Trophoblast cell (in vitro differentiated cells and primary cell): ENCODE measurements at regions not wholly inside any gene's neighbourhood (a gene's known extent, or its start where the extent isn't known, plus 50 kb on each side); places are given as distances from the start of the nearest gene placed in this dataset.

ENCODE experiments used
- DNase-seq, 2 donors: peaks; one replicate each; pipeline ENCODE4 v3.0.0-alpha.2; 2016
- H2AFZ ChIP-seq: 2 replicates; pipeline ENCODE4 v1.6.1; 2013; ENCODE audit warnings: low read length, moderate library complexity, mild to moderate bottlenecking; ENCODE audit not compliant: insufficient read depth, poor library complexity
- H2AK5ac ChIP-seq: 2 replicates; pipeline ENCODE4 v1.6.1; 2013; ENCODE audit warnings: mild to moderate bottlenecking, low read length
- H2BK120ac ChIP-seq: 2 replicates; pipeline ENCODE4 v1.6.1; 2013; ENCODE audit warnings: low read length, mild to moderate bottlenecking, moderate library complexity; ENCODE audit not compliant: insufficient read depth, poor library complexity
- H2BK12ac ChIP-seq: 2 replicates; pipeline ENCODE4 v1.6.1; 2013; ENCODE audit warnings: mild to moderate bottlenecking, low read length, moderate library complexity
- H2BK5ac ChIP-seq: 2 replicates; pipeline ENCODE4 v1.6.1; 2013; ENCODE audit warnings: low read length, low read depth, moderate library complexity, mild to moderate bottlenecking; ENCODE audit not compliant: poor library complexity
- H3K14ac ChIP-seq: 2 replicates; pipeline ENCODE4 v1.6.1; 2013; ENCODE audit warnings: mild to moderate bottlenecking, low read length
- H3K18ac ChIP-seq: 2 replicates; pipeline ENCODE4 v1.6.1; 2013; ENCODE audit warnings: mild to moderate bottlenecking, low read length
- H3K23ac ChIP-seq: 2 replicates; pipeline ENCODE4 v1.6.1; 2013; ENCODE audit warnings: low read length
- H3K27ac ChIP-seq: 2 replicates; pipeline ENCODE4 v1.5.1; 2013; ENCODE audit warnings: low read depth, mild to moderate bottlenecking, inconsistent platforms, low read length, moderate library complexity
- H3K27me3 ChIP-seq: 2 replicates; pipeline ENCODE4 v1.6.1; 2013; ENCODE audit warnings: inconsistent platforms, mild to moderate bottlenecking, low read length, moderate library complexity; ENCODE audit not compliant: insufficient read depth
- H3K36me3 ChIP-seq, 2 experiments: 1 replicate in 1 of 2; 2 replicates in 1 of 2; pipeline ENCODE4 v1.6.1; 2013; ENCODE audit warnings: low read length in 2 of 2, mild to moderate bottlenecking in 2 of 2, moderate library complexity in 1 of 2; ENCODE audit not compliant: insufficient read depth in 2 of 2, control insufficient read depth in 1 of 2
- H3K4ac ChIP-seq: 2 replicates; pipeline ENCODE4 v1.6.1; 2013; ENCODE audit warnings: low read depth, mild to moderate bottlenecking, low read length, moderate library complexity
- H3K4me1 ChIP-seq, 2 experiments: 1 replicate in 1 of 2; 2 replicates in 1 of 2; pipeline ENCODE4 v1.6.1; 2013; ENCODE audit warnings: low read length in 2 of 2, mild to moderate bottlenecking in 2 of 2, moderate library complexity in 1 of 2; ENCODE audit not compliant: insufficient read depth in 2 of 2, control insufficient read depth in 1 of 2
- H3K4me2 ChIP-seq: 2 replicates; pipeline ENCODE4 v1.6.1; 2013; ENCODE audit warnings: inconsistent platforms, mild to moderate bottlenecking, low read length, moderate library complexity
- H3K4me3 ChIP-seq: 2 replicates; pipeline ENCODE4 v1.5.1; 2013; ENCODE audit warnings: mild to moderate bottlenecking, low read depth, low read length, inconsistent platforms
- H3K79me1 ChIP-seq: one replicate; pipeline ENCODE4 v1.6.1; 2013; ENCODE audit warnings: low read length
- H3K79me2 ChIP-seq: 2 replicates; pipeline ENCODE4 v1.6.1; 2013; ENCODE audit warnings: low read length, mild to moderate bottlenecking; ENCODE audit not compliant: control insufficient read depth, insufficient read depth, poor library complexity
- H3K9ac ChIP-seq: 2 replicates; pipeline ENCODE4 v1.6.1; 2013; ENCODE audit warnings: mild to moderate bottlenecking, low read length
- H3K9me3 ChIP-seq: 2 replicates; pipeline ENCODE4 v1.6.1; 2013; ENCODE audit warnings: low read depth, mild to moderate bottlenecking, control low read depth, inconsistent platforms, low read length; ENCODE audit not compliant: insufficient read depth
- H4K12ac ChIP-seq: 2 replicates; pipeline ENCODE4 v1.6.1; 2013; ENCODE audit warnings: low read depth, mild to moderate bottlenecking, low read length, moderate library complexity
- H4K8ac ChIP-seq: 2 replicates; pipeline ENCODE4 v1.6.1; 2013; ENCODE audit warnings: low read depth, mild to moderate bottlenecking, low read length, moderate library complexity
- H4K91ac ChIP-seq: one replicate; pipeline ENCODE4 v1.6.1; 2013; ENCODE audit warnings: low read depth, mild to moderate bottlenecking, low read length, moderate library complexity
- WGBS: extraction: QIAGEN DNeasy Blood & Tissue Kit; methylation state at CpG from one replicate; pipeline ENCODE4 v1.1.7; 2013; ENCODE audit warnings: missing lambda C conversion rate; ENCODE audit not compliant: insufficient read length, insufficient coverage; ENCODE audit errors: extremely low coverage; 5-methylcytosine and 5-hydroxymethylcytosine counted together

- Histone ChIP-seq H4K91ac (no peak overlapping the region), H3K4me3 (no peak overlapping the region)
- no CpG with 5 or more reads among the region's 2 CpGs for WGBS
Measured at GRCh38 chr6:141664744-141665143, 468.0 kb upstream of the GJE1 start.

GRCh38 chr6:141659582-141659981 is 473.1 kb upstream of the GJE1 start:
- no peak overlapping the region for H3K9ac ChIP-seq
- no peak overlapping the region for H3K4me2 ChIP-seq
- no peak overlapping the region for H3K14ac ChIP-seq
- H2AK5ac ChIP-seq: no peak overlapping the region
- no peaks in the 10 kb centered on the region for H3K36me3 ChIP-seq
- no peak overlapping the region for H3K23ac ChIP-seq
- H3K4me1 ChIP-seq: no peaks in the 10 kb centered on the region
- H3K27ac ChIP-seq: no peak overlapping the region
- WGBS: no CpG with 5 or more reads among the region's 3 CpGs
- H3K4ac ChIP-seq: no peak overlapping the region
- no peak overlapping the region for H4K91ac ChIP-seq
- no peak for DNase-seq
- no peak overlapping the region for H4K12ac ChIP-seq
- no peaks in the 10 kb centered on the region for H3K27me3 ChIP-seq
- no peaks in the 10 kb centered on the region for H3K79me2 ChIP-seq
- no peaks in the 10 kb centered on the region for H3K9me3 ChIP-seq
- H3K4me3 ChIP-seq: no peak overlapping the region
- H3K79me1 ChIP-seq: no peaks in the 10 kb centered on the region
- no peak overlapping the region for H2BK5ac ChIP-seq
- H2AFZ ChIP-seq: no peak overlapping the region
- H4K8ac ChIP-seq: no peak overlapping the region
- no peak overlapping the region for H2BK120ac ChIP-seq
- H2BK12ac ChIP-seq: no peak overlapping the region
- H3K18ac ChIP-seq: no peak overlapping the region

More at GRCh38 chr6:141664744-141665143, 468.0 kb upstream of the GJE1 start:
- H2AFZ ChIP-seq: no peak overlapping the region
- no peak for DNase-seq
- no peaks in the 10 kb centered on the region for H3K36me3 ChIP-seq
- peaks cover 10 to 11% of the 10 kb centered on the region in 2 experiments for H3K4me1 ChIP-seq
- no peak overlapping the region for H2AK5ac ChIP-seq
- H3K18ac ChIP-seq: no peak overlapping the region
- no peak overlapping the region for H3K4me2 ChIP-seq
- H4K8ac ChIP-seq: no peak overlapping the region
- H3K4ac ChIP-seq: no peak overlapping the region
- H3K27me3 ChIP-seq: no peaks in the 10 kb centered on the region
- H3K79me2 ChIP-seq: peaks cover 2% of the 10 kb centered on the region
- peaks cover 11% of the 10 kb centered on the region for H3K79me1 ChIP-seq
- no peak overlapping the region for H3K14ac ChIP-seq
- H2BK5ac ChIP-seq: no peak overlapping the region
- no peak overlapping the region for H2BK120ac ChIP-seq
- no peak overlapping the region for H3K9ac ChIP-seq
- no peak overlapping the region for H3K27ac ChIP-seq
- H3K23ac ChIP-seq: no peak overlapping the region
- no peaks in the 10 kb centered on the region for H3K9me3 ChIP-seq
- H4K12ac ChIP-seq: no peak overlapping the region
- H2BK12ac ChIP-seq: no peak overlapping the region

- H4K12ac ChIP-seq: no peak overlapping the region
- no peak overlapping the region for H3K9ac ChIP-seq
- no peak overlapping the region for H2BK120ac ChIP-seq
- no CpG with 5 or more reads among the region's 2 CpGs for WGBS
- no peaks in the 10 kb centered on the region for H3K36me3 ChIP-seq
- H3K9me3 ChIP-seq: no peaks in the 10 kb centered on the region
- DNase-seq: no peak
- H2AK5ac ChIP-seq: no peak overlapping the region
- H3K27me3 ChIP-seq: no peaks in the 10 kb centered on the region
- no peak overlapping the region for H2BK12ac ChIP-seq
- no peak overlapping the region for H3K27ac ChIP-seq
- H3K4me2 ChIP-seq: no peak overlapping the region
- H3K4me3 ChIP-seq: no peak overlapping the region
- no peaks in the 10 kb centered on the region for H3K79me2 ChIP-seq
- no peak overlapping the region for H3K18ac ChIP-seq
- no peak overlapping the region for H2AFZ ChIP-seq
- H3K4me1 ChIP-seq: no peaks in the 10 kb centered on the region
- no peak overlapping the region for H3K4ac ChIP-seq
- H4K91ac ChIP-seq: no peak overlapping the region
- no peaks in the 10 kb centered on the region for H3K79me1 ChIP-seq
- no peak overlapping the region for H3K14ac ChIP-seq
- no peak overlapping the region for H2BK5ac ChIP-seq
- H4K8ac ChIP-seq: no peak overlapping the region
- H3K23ac ChIP-seq: no peak overlapping the region
Measured at GRCh38 chr6:141658696-141659095, 474.0 kb upstream of the GJE1 start.

GRCh38 chr6:141657812-141658211 is 474.9 kb upstream of the GJE1 start:
- no peaks in the 10 kb centered on the region for H3K36me3 ChIP-seq
- no peak overlapping the region for H2BK120ac ChIP-seq

More at GRCh38 chr6:141657812-141658211, 474.9 kb upstream of the GJE1 start:
- no CpG with 5 or more reads among the region's 1 CpG for WGBS
- H3K27me3 ChIP-seq: no peaks in the 10 kb centered on the region
- no peaks in the 10 kb centered on the region for H3K4me1 ChIP-seq
- H3K9ac ChIP-seq: no peak overlapping the region
- H3K23ac ChIP-seq: no peak overlapping the region
- H2AFZ ChIP-seq: no peak overlapping the region
- no peak overlapping the region for H4K91ac ChIP-seq
- H3K4me3 ChIP-seq: no peak overlapping the region
- no peak overlapping the region for H2BK12ac ChIP-seq
- H3K79me1 ChIP-seq: no peaks in the 10 kb centered on the region
- H4K8ac ChIP-seq: no peak overlapping the region
- no peak overlapping the region for H3K18ac ChIP-seq
- no peak overlapping the region for H3K27ac ChIP-seq
- no peaks in the 10 kb centered on the region for H3K9me3 ChIP-seq
- no peak overlapping the region for H3K4me2 ChIP-seq
- H3K4ac ChIP-seq: no peak overlapping the region
- no peak overlapping the region for H4K12ac ChIP-seq
- no peaks in the 10 kb centered on the region for H3K79me2 ChIP-seq
- H3K14ac ChIP-seq: no peak overlapping the region
- no peak overlapping the region for H2AK5ac ChIP-seq
- H2BK5ac ChIP-seq: no peak overlapping the region
- no peak for DNase-seq
